Colonic mucosa (tissue), 4 donors: ENCODE measurements at regions not wholly inside any gene's neighbourhood (a gene's known extent, or its start where the extent isn't known, plus 50 kb on each side); places are given as distances from the start of the nearest gene placed in this dataset.

Source experiments
- DNase-seq: peaks from one replicate; pipeline ENCODE4 v3.0.0-alpha.2; 2020
- H3K27ac ChIP-seq: fragments of 200-600 bp; one replicate; pipeline ENCODE4 v1.8.0; 2021
- H3K27me3 ChIP-seq: fragments of 200-600 bp; one replicate; pipeline ENCODE4 v1.8.0; 2021
- H3K36me3 ChIP-seq: fragments of 200-600 bp; one replicate; pipeline ENCODE4 v1.8.0; 2021
- H3K4me1 ChIP-seq: fragments of 200-600 bp; one replicate; pipeline ENCODE4 v1.8.0; 2021; ENCODE audit warnings: mild to moderate bottlenecking
- H3K4me3 ChIP-seq: fragments of 200-600 bp; one replicate; pipeline ENCODE4 v1.8.0; 2021
- H3K9ac ChIP-seq, 2 donors: one replicate each; pipeline ENCODE4 v1.7.0; 2013; ENCODE audit warnings: control low read depth in 2 of 2, low read depth in 2 of 2, low read length in 2 of 2
- H3K9me3 ChIP-seq: fragments of 200-600 bp; one replicate; pipeline ENCODE4 v1.8.0; 2021
- intact Hi-C: fragments of 100-400 bp; cut with DNase I; formaldehyde crosslinking; loops from one replicate; pipeline ENCODE4 v1.14.1; 2022
- TF ChIP-seq, protein P1 (sequence below): fragments of 200-600 bp; IDR thresholded peaks from one replicate; pipeline ENCODE4 v1.8.0; 2022; ENCODE audit warnings: antibody characterized with exemption, mild to moderate bottlenecking
- donor health status: healthy.
- donor health status: DM: no; HTN: no; CAD: no.
- donor health status: DM: no; HTN: no; CAD: no.

DNA sequence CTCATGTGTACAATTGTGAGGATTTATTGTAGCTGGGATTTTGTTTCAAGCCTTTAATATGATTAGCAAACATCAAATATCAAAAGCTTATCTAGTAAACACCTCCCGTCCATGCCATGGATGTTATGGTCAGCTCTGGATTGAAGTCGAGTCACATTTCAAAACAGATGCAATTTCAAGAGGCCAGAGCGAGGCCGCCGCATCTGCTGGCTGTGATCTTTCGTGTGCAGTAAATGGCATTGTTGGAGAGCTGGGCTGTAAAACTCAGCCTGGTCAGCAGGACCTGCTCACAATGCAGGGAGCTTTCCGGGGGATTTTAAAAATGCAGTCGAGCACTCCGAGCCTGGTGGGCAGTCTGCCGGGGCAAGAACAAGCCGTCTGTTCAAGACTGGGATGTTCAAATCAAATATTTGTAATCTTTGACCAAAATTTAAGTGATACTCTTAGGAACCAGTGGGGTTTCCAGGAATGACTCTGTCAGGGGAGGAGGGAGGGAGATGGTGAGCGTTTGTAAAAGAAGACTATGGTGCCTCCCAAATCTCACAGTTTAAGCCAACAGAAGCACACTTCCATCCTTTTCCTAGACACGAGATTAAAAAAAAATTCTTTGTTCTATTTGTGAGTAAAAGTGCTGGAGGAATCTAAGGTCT lies 97.6 kb downstream of the MYCN start:
- Histone ChIP-seq H3K27me3 (no peaks in the 10 kb centered on the region), H3K9me3 (no peaks in the 10 kb centered on the region), H3K27ac (no peak overlapping the region), H3K4me3 (no peak overlapping the region), H3K36me3 (no peaks in the 10 kb centered on the region), H3K4me1 (no peaks in the 10 kb centered on the region), H3K9ac (no peak overlapping the region)
- intact Hi-C loops = no loop called here
- DNase-seq = no peak
- TF ChIP-seq, protein P1, sequence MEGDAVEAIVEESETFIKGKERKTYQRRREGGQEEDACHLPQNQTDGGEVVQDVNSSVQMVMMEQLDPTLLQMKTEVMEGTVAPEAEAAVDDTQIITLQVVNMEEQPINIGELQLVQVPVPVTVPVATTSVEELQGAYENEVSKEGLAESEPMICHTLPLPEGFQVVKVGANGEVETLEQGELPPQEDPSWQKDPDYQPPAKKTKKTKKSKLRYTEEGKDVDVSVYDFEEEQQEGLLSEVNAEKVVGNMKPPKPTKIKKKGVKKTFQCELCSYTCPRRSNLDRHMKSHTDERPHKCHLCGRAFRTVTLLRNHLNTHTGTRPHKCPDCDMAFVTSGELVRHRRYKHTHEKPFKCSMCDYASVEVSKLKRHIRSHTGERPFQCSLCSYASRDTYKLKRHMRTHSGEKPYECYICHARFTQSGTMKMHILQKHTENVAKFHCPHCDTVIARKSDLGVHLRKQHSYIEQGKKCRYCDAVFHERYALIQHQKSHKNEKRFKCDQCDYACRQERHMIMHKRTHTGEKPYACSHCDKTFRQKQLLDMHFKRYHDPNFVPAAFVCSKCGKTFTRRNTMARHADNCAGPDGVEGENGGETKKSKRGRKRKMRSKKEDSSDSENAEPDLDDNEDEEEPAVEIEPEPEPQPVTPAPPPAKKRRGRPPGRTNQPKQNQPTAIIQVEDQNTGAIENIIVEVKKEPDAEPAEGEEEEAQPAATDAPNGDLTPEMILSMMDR = no peak

DNA sequence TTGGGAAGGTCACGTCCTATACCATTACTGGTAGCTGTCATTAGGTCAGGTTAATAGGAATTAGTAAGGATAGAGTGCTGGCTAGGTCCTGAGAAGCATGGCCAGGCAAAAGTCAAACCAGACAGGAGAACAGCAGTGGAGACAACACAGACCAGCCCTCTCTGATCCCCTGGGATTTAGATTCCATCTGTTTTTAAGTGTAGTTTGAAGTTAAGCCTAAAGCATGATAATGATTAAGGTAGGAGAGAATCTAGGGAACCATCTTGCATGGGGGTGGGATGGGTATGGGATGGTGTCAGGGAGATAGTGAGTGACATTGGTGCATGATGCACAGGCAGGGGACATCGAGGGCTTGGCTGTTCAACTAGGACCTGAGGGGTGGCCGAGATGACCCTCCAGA lies 96.6 kb downstream of the MYCN start:
- intact Hi-C loops = no loop called here
- Histone ChIP-seq H3K27me3 (no peaks in the 10 kb centered on the region), H3K4me1 (no peaks in the 10 kb centered on the region), H3K27ac (no peak overlapping the region), H3K9ac (no peak overlapping the region), H3K4me3 (no peak overlapping the region), H3K9me3 (no peaks in the 10 kb centered on the region), H3K36me3 (no peaks in the 10 kb centered on the region)
- no peak for DNase-seq
- TF ChIP-seq, protein P1 = no peak

DNA sequence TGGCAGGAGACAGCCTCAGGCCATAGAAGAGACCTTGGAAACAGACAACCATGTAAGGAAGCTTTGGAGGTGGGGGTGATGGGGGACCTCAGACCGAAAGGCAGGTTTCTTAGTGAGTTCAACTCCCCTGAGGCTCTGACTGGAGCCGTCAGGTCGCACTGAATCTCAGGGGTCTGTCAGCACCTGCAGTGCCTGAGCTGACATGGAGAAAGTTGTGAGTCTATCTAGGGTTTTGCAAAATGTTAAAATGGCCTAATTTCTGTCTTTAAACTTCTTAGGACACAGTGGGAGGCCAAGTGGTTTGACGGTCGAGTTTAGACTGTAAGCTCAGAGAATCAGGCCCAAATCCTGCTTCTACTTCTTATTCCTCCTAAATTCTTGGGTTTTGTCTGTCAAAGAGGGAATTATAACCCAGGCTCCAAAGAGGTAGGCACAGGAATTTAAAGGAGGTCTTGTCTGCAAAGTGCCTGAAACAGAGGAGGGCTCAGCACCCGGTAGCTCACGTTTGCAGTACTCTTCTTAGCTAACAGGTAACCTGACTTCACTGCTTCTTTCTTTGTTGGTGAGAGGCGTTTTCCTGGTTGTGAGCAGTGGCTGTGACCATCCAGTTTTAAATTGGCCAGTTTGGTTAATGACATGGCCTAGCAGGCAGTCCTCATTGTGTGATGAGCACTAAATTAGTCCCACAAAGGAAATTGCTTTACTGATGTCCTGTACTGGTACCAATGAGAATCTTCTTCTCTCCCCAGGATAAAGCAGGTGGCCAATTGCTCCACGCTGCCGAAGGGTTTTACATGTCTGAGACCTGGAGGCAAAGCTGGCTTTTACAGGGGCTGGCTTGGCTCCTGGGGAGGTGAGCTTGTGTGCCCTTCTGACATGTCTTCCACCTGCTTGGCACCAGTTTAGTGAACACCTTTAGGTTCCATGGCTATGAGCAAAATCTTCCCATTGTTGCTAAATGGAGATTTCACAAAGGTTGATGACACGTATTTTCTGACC lies 95.7 kb downstream of the MYCN start:
- intact Hi-C loops = no loop called here
- Histone ChIP-seq H3K36me3 (no peaks in the 10 kb centered on the region), H3K27ac (no peak overlapping the region), H3K4me1 (no peaks in the 10 kb centered on the region), H3K9me3 (no peaks in the 10 kb centered on the region), H3K4me3 (no peak overlapping the region), H3K27me3 (no peaks in the 10 kb centered on the region), H3K9ac (no peak overlapping the region)
- TF ChIP-seq, protein P1 = no peak
- no peak for DNase-seq

DNA sequence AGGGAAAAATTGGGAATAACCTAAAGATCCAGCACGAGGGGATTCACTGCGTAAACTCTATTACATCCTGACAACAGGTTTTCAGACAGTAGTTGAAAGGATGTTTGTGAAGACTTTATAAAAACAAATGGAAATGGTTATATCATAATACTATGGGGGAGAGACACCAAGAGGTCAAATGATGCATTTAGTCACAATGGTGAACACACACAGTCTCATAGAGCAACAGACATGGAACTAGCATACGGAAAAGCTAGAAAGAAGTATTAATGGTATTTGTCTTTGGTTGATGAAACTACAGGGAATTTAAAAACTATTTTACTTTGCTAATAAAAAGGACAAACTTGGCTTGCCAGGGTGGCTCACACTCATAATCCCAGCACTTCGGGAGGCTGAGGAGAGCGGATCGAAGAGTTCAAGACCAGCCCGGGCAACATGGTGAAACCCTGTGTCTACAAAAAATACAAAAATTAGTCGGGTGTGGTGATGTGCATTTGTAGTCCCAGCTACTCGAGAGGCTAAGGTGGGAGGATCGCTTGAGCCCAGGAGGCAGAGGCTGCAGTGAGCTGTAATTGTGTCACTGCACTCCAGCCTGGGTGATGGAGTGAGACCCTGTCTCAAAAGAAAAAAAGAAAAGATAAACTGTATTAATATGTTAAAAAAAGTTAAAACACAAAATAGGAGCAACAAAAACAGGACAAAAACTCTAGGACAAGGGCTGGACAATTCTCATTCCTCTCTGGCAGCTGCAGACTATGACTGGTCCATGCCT lies 94.8 kb downstream of the MYCN start:
- Histone ChIP-seq H3K27ac (no peak overlapping the region), H3K4me1 (no peaks in the 10 kb centered on the region), H3K9ac (no peak overlapping the region), H3K27me3 (no peaks in the 10 kb centered on the region), H3K9me3 (no peaks in the 10 kb centered on the region), H3K36me3 (no peaks in the 10 kb centered on the region), H3K4me3 (no peak overlapping the region)
- intact Hi-C loops = no loop called here
- no peak for DNase-seq
- TF ChIP-seq, protein P1 = no peak
